B cell (primary cell): ENCODE measurements at regions not wholly inside any gene's neighbourhood (a gene's known extent, or its start where the extent isn't known, plus 50 kb on each side); places are given as distances from the start of the nearest gene placed in this dataset.

Experiments used
- ATAC-seq: fragments of 200-7000 bp; cut with Tn5 transposase; one replicate; pipeline ENCODE4 v1.10.0; 2021; ENCODE audit warnings: low read depth, mild to moderate bottlenecking, moderate number of reproducible peaks, moderate library complexity
- CTCF ChIA-PET: fragments of 350-600 bp; sonication (Branson Sonifier 250); formaldehyde crosslinking; loops from one replicate; lab custom pipeline; 2021; ENCODE audit warnings: antibody characterized with exemption, inconsistent platforms; lab: Charles Lee
- POLR2A ChIA-PET: fragments of 350-600 bp; sonication (Branson Sonifier 250); formaldehyde crosslinking; loops from one replicate; lab custom pipeline; 2021; ENCODE audit warnings: antibody characterized with exemption; lab: Charles Lee
- DNase-seq: peaks from one replicate; pipeline ENCODE4 v3.0.0; 2013
- H2AFZ ChIP-seq: 2 replicates; pipeline ENCODE4 v1.6.1; 2012; ENCODE audit warnings: mild to moderate bottlenecking, low read depth, low read length; ENCODE audit not compliant: insufficient read depth, poor library complexity, severe bottlenecking
- H3K27ac ChIP-seq, 2 donors: 1 replicate in 1 of 2; 2 replicates in 1 of 2; pipeline ENCODE4 v1.5.1; 2012 to 2013; ENCODE audit warnings: low read length in 2 of 2, mild to moderate bottlenecking in 2 of 2, moderate library complexity in 1 of 2
- H3K27me3 ChIP-seq, 4 experiments: fragments of 200-600 bp in 1 of 4; sonication (generic) in 1 of 4; replicated peaks in 1 of 4; 1 replicate in 2 of 4; 2 replicates in 2 of 4; pipeline versions ENCODE4 v1.6.1 to v1.7.0; 2013 to 2016; ENCODE audit warnings: low read length in 3 of 4, mild to moderate bottlenecking in 2 of 4, mixed read lengths in 1 of 4, moderate library complexity in 1 of 4; ENCODE audit not compliant: insufficient read depth in 4 of 4, control insufficient read depth in 3 of 4; ENCODE audit errors: control extremely low read depth in 1 of 4
- H3K36me3 ChIP-seq, 2 experiments: replicated peaks in 1 of 2; 1 replicate in 1 of 2; 2 replicates in 1 of 2; pipeline versions ENCODE4 v1.6.1 to v1.7.1; 2013; ENCODE audit warnings: low read length in 1 of 2; ENCODE audit not compliant: insufficient read depth in 2 of 2, control insufficient read depth in 1 of 2; ENCODE audit errors: control extremely low read depth in 1 of 2, extremely low read depth in 1 of 2
- H3K4me1 ChIP-seq, 2 donors: fragments of 200-600 bp in 1 of 2; sonication (generic) in 1 of 2; 1 replicate in 1 of 2; 2 replicates in 1 of 2; pipeline versions ENCODE4 v1.5.1 to v1.6.1; 2013 to 2017; ENCODE audit warnings: low read length in 2 of 2; ENCODE audit not compliant: control insufficient read depth in 2 of 2, insufficient read depth in 2 of 2
- H3K4me2 ChIP-seq: replicated peaks from 2 replicates; pipeline ENCODE3; 2012; ENCODE audit warnings: mild to moderate bottlenecking, low read depth, low read length; ENCODE audit not compliant: poor library complexity, severe bottlenecking
- H3K4me3 ChIP-seq, 5 experiments: fragments of 200-600 bp in 1 of 5; sonication (generic) in 1 of 5; 1 replicate in 3 of 5; 2 replicates in 2 of 5; pipeline versions ENCODE4 v1.5.1 to v1.7.0; 2011 to 2016; ENCODE audit warnings: low read length in 4 of 5, mild to moderate bottlenecking in 4 of 5, low read depth in 2 of 5, control low read depth in 1 of 5, moderate library complexity in 1 of 5; ENCODE audit not compliant: insufficient read depth in 1 of 5; ENCODE audit errors: control extremely low read depth in 1 of 5, extremely low read depth in 1 of 5
- H3K79me2 ChIP-seq: fragments of 200-600 bp; sonication (generic); one replicate; pipeline ENCODE4 v1.6.0; 2016; ENCODE audit warnings: low read length; ENCODE audit not compliant: control insufficient read depth, insufficient read depth
- H3K9ac ChIP-seq: fragments of 200-600 bp; sonication (generic); 2 replicates; pipeline ENCODE4 v1.6.1; 2017; ENCODE audit warnings: mild to moderate bottlenecking, low read length, moderate library complexity
- H3K9me3 ChIP-seq, 3 donors: one replicate each; pipeline versions ENCODE4 v1.6.1 to v1.7.1; 2013; ENCODE audit warnings: low read length in 2 of 3; ENCODE audit not compliant: control insufficient read depth in 2 of 3, insufficient read depth in 1 of 3; ENCODE audit errors: control extremely low read depth in 1 of 3
- H4K20me1 ChIP-seq: 2 replicates; pipeline ENCODE4 v1.6.0; 2012; ENCODE audit warnings: mild to moderate bottlenecking, low read length; ENCODE audit not compliant: insufficient read depth, control insufficient read depth, poor library complexity, severe bottlenecking
- H3K27ac Mint-ChIP-seq: one replicate; pipeline ENCODE4 v1.8.0; 2021; ENCODE audit warnings: mixed read lengths
- H3K27me3 Mint-ChIP-seq: one replicate; pipeline ENCODE4 v1.8.0; 2021; ENCODE audit warnings: mixed read lengths
- H3K4me1 Mint-ChIP-seq: one replicate; pipeline ENCODE4 v1.8.0; 2021; ENCODE audit warnings: mixed read lengths
- H3K4me3 Mint-ChIP-seq: one replicate; pipeline ENCODE4 v1.8.0; 2021; ENCODE audit warnings: mixed read lengths
- H3K9me3 Mint-ChIP-seq: one replicate; pipeline ENCODE4 v1.8.0; 2022; ENCODE audit warnings: mixed read lengths; ENCODE audit not compliant: insufficient read depth
- EZH2 ChIP-seq: IDR thresholded peaks from 2 replicates; pipeline ENCODE4 v1.6.1; 2012; ENCODE audit warnings: borderline replicate concordance, low read depth, mild to moderate bottlenecking, moderate library complexity, low read length; ENCODE audit not compliant: insufficient read depth, poor library complexity, severe bottlenecking
- WGBS: methylation state at CpG from one replicate; pipeline ENCODE4 v1.1.5; 2013; ENCODE audit warnings: missing lambda C conversion rate; ENCODE audit not compliant: insufficient coverage; 5-methylcytosine and 5-hydroxymethylcytosine counted together
- intact Hi-C: fragments of 100-400 bp; cut with micrococcal nuclease; formaldehyde crosslinking; loops from one replicate; pipeline ENCODE4 v1.10.0; 2022
- TF ChIP-seq, protein P1 (sequence below): fragments of 200-600 bp; IDR thresholded peaks from one replicate; pipeline ENCODE4 v1.8.0; 2022; ENCODE audit warnings: antibody characterized with exemption, mild to moderate bottlenecking

DNA sequence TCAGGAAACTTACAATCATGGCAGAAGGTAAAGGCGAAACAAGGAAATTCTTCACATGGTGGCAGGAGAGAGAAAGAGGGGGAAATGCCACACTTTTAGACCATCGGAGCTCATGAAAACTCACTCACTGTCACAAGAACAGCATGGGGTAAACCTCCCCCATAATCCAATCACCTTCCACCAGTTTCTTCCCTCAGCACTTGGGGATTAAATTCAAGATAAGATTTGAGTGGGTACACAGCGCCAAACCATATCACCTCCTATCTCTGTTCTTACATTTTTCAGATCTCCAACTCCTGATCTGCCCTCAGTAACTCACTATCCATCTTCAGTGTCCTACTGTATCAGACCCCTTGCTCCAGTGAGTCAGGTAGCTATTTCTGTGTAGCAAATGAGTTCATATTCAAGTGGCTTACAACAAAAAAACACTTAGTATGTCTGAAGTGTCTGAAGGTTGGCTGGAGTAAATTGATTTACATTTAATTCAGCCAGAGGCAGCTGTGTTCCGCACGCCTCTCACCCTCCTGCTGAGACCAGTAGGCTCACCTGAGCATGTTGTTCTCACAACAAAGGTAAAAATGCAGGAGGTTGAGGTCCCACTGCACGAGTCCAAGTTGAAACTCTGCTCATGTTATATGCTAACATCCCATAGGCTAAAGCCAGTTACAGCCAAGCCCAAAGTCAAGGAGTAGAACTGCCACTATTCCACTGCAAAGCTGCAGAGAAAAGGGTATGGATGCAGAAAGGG, 180.7 kb upstream of the LMCD1 start:
- Histone ChIP-seq H4K20me1 (no peaks in the 10 kb centered on the region), H3K79me2 (no peaks in the 10 kb centered on the region), H3K4me2 (no peak overlapping the region), H3K9ac (no peak overlapping the region), H3K27ac (no peak overlapping the region), H3K4me1 (no peaks in the 10 kb centered on the region), H3K36me3 (no peaks in the 10 kb centered on the region), H3K27me3 (peaks cover 0 to 3% (median 1%) of the 10 kb centered on the region in 4 experiments), H3K9me3 (peaks cover 0 to 3% (median 0%) of the 10 kb centered on the region in 3 donors), H3K4me3 (no peak overlapping the region), H2AFZ (no peak overlapping the region)
- POLR2A ChIA-PET, result no interaction called here
- no peak for ATAC-seq
- intact Hi-C loops, result no loop called here
- CTCF ChIA-PET, result no interaction called here
- no peaks in the 10 kb centered on the region for H3K9me3 Mint-ChIP-seq
- H3K4me3 Mint-ChIP-seq, result no peak overlapping the region
- DNase-seq, result no peak
- no peaks in the 10 kb centered on the region for H3K27me3 Mint-ChIP-seq
- no peaks in the 10 kb centered on the region for H3K4me1 Mint-ChIP-seq
- 100% methylated on average over 2 of the region's 6 CpGs for WGBS
- H3K27ac Mint-ChIP-seq, result no peak overlapping the region
- TF ChIP-seq, protein P1, sequence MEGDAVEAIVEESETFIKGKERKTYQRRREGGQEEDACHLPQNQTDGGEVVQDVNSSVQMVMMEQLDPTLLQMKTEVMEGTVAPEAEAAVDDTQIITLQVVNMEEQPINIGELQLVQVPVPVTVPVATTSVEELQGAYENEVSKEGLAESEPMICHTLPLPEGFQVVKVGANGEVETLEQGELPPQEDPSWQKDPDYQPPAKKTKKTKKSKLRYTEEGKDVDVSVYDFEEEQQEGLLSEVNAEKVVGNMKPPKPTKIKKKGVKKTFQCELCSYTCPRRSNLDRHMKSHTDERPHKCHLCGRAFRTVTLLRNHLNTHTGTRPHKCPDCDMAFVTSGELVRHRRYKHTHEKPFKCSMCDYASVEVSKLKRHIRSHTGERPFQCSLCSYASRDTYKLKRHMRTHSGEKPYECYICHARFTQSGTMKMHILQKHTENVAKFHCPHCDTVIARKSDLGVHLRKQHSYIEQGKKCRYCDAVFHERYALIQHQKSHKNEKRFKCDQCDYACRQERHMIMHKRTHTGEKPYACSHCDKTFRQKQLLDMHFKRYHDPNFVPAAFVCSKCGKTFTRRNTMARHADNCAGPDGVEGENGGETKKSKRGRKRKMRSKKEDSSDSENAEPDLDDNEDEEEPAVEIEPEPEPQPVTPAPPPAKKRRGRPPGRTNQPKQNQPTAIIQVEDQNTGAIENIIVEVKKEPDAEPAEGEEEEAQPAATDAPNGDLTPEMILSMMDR, result no peak
- no peak for TF ChIP-seq EZH2

DNA sequence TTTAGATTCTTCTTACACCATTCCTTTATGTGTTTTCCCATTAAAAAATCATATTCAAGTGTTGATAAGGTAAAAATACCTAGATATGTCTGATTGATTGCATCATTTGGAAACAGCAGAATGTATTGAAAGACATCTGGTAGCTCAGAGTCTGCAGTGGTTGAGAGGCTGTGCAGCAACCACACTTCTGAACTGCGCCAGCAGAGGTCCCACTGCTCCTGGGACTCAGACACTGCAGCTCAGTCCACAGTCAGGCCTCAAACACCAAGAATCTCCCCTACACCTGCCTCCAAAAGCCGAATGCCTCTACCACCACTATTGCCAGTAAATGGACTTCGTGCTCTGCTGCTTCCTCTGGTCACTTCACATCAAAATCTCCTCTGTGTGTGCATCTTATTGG, 176.9 kb upstream of the LMCD1 start:
- no peak overlapping the region for H3K4me3 ChIP-seq
- peaks cover 12% of the 10 kb centered on the region for H3K4me1 Mint-ChIP-seq
- H2AFZ ChIP-seq, result no peak overlapping the region
- peak; percentile 34 for DNase-seq
- no peaks in the 10 kb centered on the region for H3K9me3 Mint-ChIP-seq
- peaks cover 6% of the 10 kb centered on the region for H3K27me3 Mint-ChIP-seq
- H3K27ac ChIP-seq, result no peak overlapping the region
- no peak overlapping the region for H3K9ac ChIP-seq
- peaks cover 0 to 4% (median 0%) of the 10 kb centered on the region in 3 donors for H3K9me3 ChIP-seq
- POLR2A ChIA-PET, result interaction anchor here (0.7 kb wide), 1 partner anchor 644 kb away, joined by 3 read pairs; no protein-coding TSS in a partner anchor
- no peak overlapping the region for H3K4me3 Mint-ChIP-seq
- no peak for ATAC-seq
- 75% methylated on average over 1 of the region's 3 CpGs for WGBS
- H3K4me2 ChIP-seq, result no peak overlapping the region
- H4K20me1 ChIP-seq, result no peaks in the 10 kb centered on the region
- no peaks in the 10 kb centered on the region for H3K79me2 ChIP-seq
- no peak overlapping the region for H3K27ac Mint-ChIP-seq
- peaks cover 0 to 6% (median 1%) of the 10 kb centered on the region in 4 experiments for H3K27me3 ChIP-seq
- CTCF ChIA-PET, result interaction anchor here (0.6 to 4.8 kb wide), 4 partner anchors 91 to 300 kb away, joined by 3 to 47 read pairs (median 4); no protein-coding TSS in a partner anchor
- H3K36me3 ChIP-seq, result no peaks in the 10 kb centered on the region
- intact Hi-C loops, result loop anchor here (1.0 kb wide), 1 partner anchor 93 kb away; no protein-coding TSS in a partner anchor
- TF ChIP-seq, protein P1, result peak; percentile 33
- no peak for TF ChIP-seq EZH2
- no peaks in the 10 kb centered on the region for H3K4me1 ChIP-seq
